Astrocyte of the cerebellum (primary cell): ENCODE measurements at regions not wholly inside any gene's neighbourhood (a gene's known extent, or its start where the extent isn't known, plus 50 kb on each side); places are given as distances from the start of the nearest gene placed in this dataset.

Experiments
- DNase-seq: peaks from one replicate; pipeline ENCODE4 v3.0.0-alpha.2; 2011; ENCODE audit warnings: low read depth
- H3K4me3 ChIP-seq: 2 replicates; pipeline ENCODE4 v1.5.1; 2011; ENCODE audit warnings: mild to moderate bottlenecking, low read depth, low read length, moderate library complexity
- in situ Hi-C: cut with HindIII; loops from 2 replicates; pipeline ENCODE4 v1.10.0; 2017; ENCODE audit warnings: low sequenced_read_pairs
- TF ChIP-seq, protein P1 (sequence below): IDR thresholded peaks from 2 replicates; pipeline ENCODE4 v1.5.1; 2012; ENCODE audit warnings: low read length, low read depth, moderate library complexity, mild to moderate bottlenecking; ENCODE audit errors: missing control alignments

- TF ChIP-seq, protein P1, sequence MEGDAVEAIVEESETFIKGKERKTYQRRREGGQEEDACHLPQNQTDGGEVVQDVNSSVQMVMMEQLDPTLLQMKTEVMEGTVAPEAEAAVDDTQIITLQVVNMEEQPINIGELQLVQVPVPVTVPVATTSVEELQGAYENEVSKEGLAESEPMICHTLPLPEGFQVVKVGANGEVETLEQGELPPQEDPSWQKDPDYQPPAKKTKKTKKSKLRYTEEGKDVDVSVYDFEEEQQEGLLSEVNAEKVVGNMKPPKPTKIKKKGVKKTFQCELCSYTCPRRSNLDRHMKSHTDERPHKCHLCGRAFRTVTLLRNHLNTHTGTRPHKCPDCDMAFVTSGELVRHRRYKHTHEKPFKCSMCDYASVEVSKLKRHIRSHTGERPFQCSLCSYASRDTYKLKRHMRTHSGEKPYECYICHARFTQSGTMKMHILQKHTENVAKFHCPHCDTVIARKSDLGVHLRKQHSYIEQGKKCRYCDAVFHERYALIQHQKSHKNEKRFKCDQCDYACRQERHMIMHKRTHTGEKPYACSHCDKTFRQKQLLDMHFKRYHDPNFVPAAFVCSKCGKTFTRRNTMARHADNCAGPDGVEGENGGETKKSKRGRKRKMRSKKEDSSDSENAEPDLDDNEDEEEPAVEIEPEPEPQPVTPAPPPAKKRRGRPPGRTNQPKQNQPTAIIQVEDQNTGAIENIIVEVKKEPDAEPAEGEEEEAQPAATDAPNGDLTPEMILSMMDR, result no peak
- in situ Hi-C loops, result no loop called here
- DNase-seq, result no peak
- no peak overlapping the region for H3K4me3 ChIP-seq
Measured at GRCh38 chr19:28046932-28047331, 1166.0 kb downstream of the UQCRFS1 start.

GRCh38 chr19:28045621-28046020 lies 1167.3 kb downstream of the UQCRFS1 start:
- no peak for DNase-seq
- TF ChIP-seq, protein P1, result no peak
- in situ Hi-C loops, result no loop called here
- no peak overlapping the region for H3K4me3 ChIP-seq

DNA sequence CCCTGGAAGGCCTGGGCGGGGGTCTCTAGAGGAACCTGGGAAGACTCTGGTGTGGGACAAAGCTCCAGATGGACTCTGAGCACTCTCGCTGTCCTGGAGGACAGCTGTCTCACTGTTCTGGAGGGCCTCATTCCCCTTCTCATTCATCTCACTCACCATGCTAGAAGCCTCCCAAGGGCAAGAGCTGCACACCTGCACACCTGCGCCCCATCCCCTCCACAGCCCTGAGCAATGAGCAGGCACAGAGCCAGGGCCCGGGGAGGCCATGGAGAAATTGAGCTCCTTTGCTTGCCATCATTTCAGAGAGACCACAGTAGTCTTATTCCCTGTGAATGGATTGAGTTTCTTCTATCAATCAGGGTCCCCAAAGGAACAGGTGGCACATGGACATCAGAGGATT lies 1168.5 kb downstream of the UQCRFS1 start:
- in situ Hi-C loops, result no loop called here
- H3K4me3 ChIP-seq, result no peak overlapping the region
- TF ChIP-seq, protein P1, result no peak
- DNase-seq, result no peak

DNA sequence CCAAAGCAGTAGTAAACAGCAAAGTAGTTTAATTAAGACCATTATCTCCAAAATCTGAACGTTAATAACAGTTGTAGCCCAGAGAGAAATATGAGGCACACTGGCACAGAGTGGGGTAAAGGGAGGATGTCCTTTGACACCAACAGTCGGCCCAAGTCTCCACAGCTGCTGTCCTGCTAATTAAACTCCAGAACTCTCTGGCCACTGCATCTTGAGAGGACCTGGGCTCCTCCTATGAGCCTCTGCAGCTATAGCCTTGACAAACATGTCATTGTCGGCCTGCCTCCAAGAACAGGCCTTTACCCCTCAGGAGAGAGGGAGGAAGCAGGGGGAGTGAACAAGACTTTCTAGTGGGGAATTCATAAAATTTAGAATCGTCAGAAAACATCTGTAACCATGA lies 1170.4 kb downstream of the UQCRFS1 start:
- in situ Hi-C loops, result no loop called here
- TF ChIP-seq, protein P1, result no peak
- DNase-seq, result no peak
- no peak overlapping the region for H3K4me3 ChIP-seq

DNA sequence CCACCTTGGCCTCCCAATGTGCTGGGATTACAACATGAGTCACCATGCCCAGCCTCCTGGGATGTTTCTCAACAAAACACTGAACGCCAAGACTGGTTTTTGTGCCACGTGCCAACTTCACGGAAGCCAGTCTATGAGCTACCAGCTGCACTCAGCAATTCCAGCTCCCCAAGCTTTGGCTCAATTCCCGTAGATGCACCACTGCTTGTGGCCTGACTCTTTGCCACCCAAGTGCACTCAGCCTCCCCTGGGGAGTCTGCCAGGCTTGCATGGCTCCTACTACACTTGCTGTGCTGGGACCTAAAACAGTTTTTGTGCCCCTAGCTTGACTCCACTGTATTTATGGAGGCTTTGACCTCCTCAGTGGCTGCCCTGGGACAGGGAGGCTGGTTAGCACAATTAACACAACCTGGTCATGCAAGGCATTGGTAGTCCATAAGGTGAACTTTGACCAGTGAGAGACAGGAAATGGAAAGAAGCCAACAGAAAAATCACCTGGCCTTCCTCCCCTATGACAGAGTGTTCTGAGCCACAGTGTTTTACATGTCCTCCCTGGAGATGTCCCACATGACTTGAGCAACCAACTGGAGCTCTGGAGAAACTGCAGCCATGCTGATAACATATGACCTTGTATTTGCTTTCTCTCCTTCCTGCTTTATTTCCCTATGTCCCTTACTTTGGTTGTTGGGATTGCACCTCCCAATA lies 1173.1 kb downstream of the UQCRFS1 start:
- DNase-seq, result no peak
- TF ChIP-seq, protein P1, result no peak
- in situ Hi-C loops, result no loop called here
- no peak overlapping the region for H3K4me3 ChIP-seq

- no peak overlapping the region for H3K4me3 ChIP-seq
- in situ Hi-C loops, result no loop called here
- TF ChIP-seq, protein P1, result no peak
- DNase-seq, result no peak
Measured at GRCh38 chr19:28037186-28037585, 1175.8 kb downstream of the UQCRFS1 start.
